Activated CD8-positive, alpha-beta T cell treated with anti-CD3 and anti-CD28 coated beads for 36 hours (primary cell): ENCODE measurements at regions not wholly inside any gene's neighbourhood (a gene's known extent, or its start where the extent isn't known, plus 50 kb on each side); places are given as distances from the start of the nearest gene placed in this dataset.

Source experiments
- ATAC-seq: fragments of 200-7000 bp; cut with Tn5 transposase; one replicate; pipeline ENCODE4 v1.10.0; 2021; ENCODE audit warnings: mild to moderate bottlenecking, moderate library complexity
- CTCF ChIA-PET: fragments of 350-600 bp; sonication (Branson Sonifier 250); formaldehyde crosslinking; loops from one replicate; lab custom pipeline; 2021; ENCODE audit warnings: antibody characterized with exemption; lab: Charles Lee
- POLR2A ChIA-PET: fragments of 350-600 bp; sonication (Branson Sonifier 250); formaldehyde crosslinking; loops from one replicate; lab custom pipeline; 2021; ENCODE audit warnings: antibody characterized with exemption; lab: Charles Lee
- DNase-seq: peaks from one replicate; pipeline ENCODE4 v3.0.0-alpha.2; 2020
- H3K27ac Mint-ChIP-seq: one replicate; pipeline ENCODE4 v1.8.0; 2021; ENCODE audit warnings: mild to moderate bottlenecking, mixed read lengths
- H3K27me3 Mint-ChIP-seq: one replicate; pipeline ENCODE4 v1.8.0; 2021; ENCODE audit warnings: mixed read lengths
- H3K36me3 Mint-ChIP-seq: one replicate; pipeline ENCODE4 v1.8.0; 2021; ENCODE audit warnings: low read depth, mixed read lengths
- H3K4me1 Mint-ChIP-seq: one replicate; pipeline ENCODE4 v1.8.0; 2021; ENCODE audit warnings: low read depth, mixed read lengths
- H3K4me3 Mint-ChIP-seq: one replicate; pipeline ENCODE4 v1.8.0; 2021; ENCODE audit warnings: mild to moderate bottlenecking, moderate library complexity, mixed read lengths
- H3K9me3 Mint-ChIP-seq: one replicate; pipeline ENCODE4 v1.8.0; 2021; ENCODE audit warnings: mixed read lengths
- CTCF ChIP-seq: fragments of 200-600 bp; IDR thresholded peaks from one replicate; pipeline ENCODE4 v1.8.0; 2022; ENCODE audit warnings: antibody characterized with exemption, mild to moderate bottlenecking
- intact Hi-C: fragments of 100-400 bp; cut with micrococcal nuclease; formaldehyde crosslinking; loops from one replicate; pipeline ENCODE4 v1.10.0; 2022

GRCh38 chr2:215651412-215651811 lies 215.5 kb upstream of the FN1 start:
- no peak for ATAC-seq
- CTCF ChIA-PET = no interaction called here
- H3K27ac Mint-ChIP-seq = no peak overlapping the region

GRCh38 chr2:215644233-215644897 lies 208.5 kb upstream of the FN1 start:
- ATAC-seq = no peak
- Mint-ChIP-seq H3K36me3 (no peaks in the 10 kb centered on the region), H3K9me3 (no peaks in the 10 kb centered on the region), H3K4me1 (no peaks in the 10 kb centered on the region), H3K4me3 (no peak overlapping the region), H3K27ac (no peak overlapping the region), H3K27me3 (peaks cover 1% of the 10 kb centered on the region)
- no peak for TF ChIP-seq CTCF
- POLR2A ChIA-PET = interaction anchor here (0.6 kb wide), 1 partner anchor 168 kb away, joined by 3 read pairs; no protein-coding TSS in a partner anchor
- CTCF ChIA-PET = no interaction called here
- no peak for DNase-seq
- intact Hi-C loops = no loop called here

More at GRCh38 chr2:215651412-215651811, 215.5 kb upstream of the FN1 start:
- intact Hi-C loops = no loop called here
- no peak for DNase-seq
- no peak for TF ChIP-seq CTCF
- POLR2A ChIA-PET = no interaction called here
- H3K4me3 Mint-ChIP-seq = no peak overlapping the region
- no peaks in the 10 kb centered on the region for H3K27me3 Mint-ChIP-seq
- no peaks in the 10 kb centered on the region for H3K9me3 Mint-ChIP-seq
- no peaks in the 10 kb centered on the region for H3K36me3 Mint-ChIP-seq
- no peaks in the 10 kb centered on the region for H3K4me1 Mint-ChIP-seq

- CTCF ChIA-PET = interaction anchor here (1.4 kb wide), 1 partner anchor 190 kb away, joined by 3 read pairs; no protein-coding TSS in a partner anchor
Measured at GRCh38 chr2:215638687-215639086, 202.8 kb upstream of the FN1 start.

GRCh38 chr2:215637651-215638050 lies 201.8 kb upstream of the FN1 start:
- H3K27ac Mint-ChIP-seq = no peak overlapping the region
- POLR2A ChIA-PET = no interaction called here
- CTCF ChIA-PET = interaction anchor here (1.4 kb wide), 1 partner anchor 191 kb away, joined by 3 read pairs; no protein-coding TSS in a partner anchor
- H3K9me3 Mint-ChIP-seq = peaks cover 15% of the 10 kb centered on the region
- H3K36me3 Mint-ChIP-seq = no peaks in the 10 kb centered on the region
- peaks cover 5% of the 10 kb centered on the region for H3K27me3 Mint-ChIP-seq
- no peak overlapping the region for H3K4me3 Mint-ChIP-seq
- no peak for ATAC-seq
- DNase-seq = no peak
- no peak for TF ChIP-seq CTCF
- intact Hi-C loops = no loop called here
- H3K4me1 Mint-ChIP-seq = no peaks in the 10 kb centered on the region

More at GRCh38 chr2:215638687-215639086, 202.8 kb upstream of the FN1 start:
- Mint-ChIP-seq H3K27me3 (peaks cover 5% of the 10 kb centered on the region), H3K9me3 (peaks cover 6% of the 10 kb centered on the region), H3K36me3 (no peaks in the 10 kb centered on the region), H3K27ac (no peak overlapping the region), H3K4me3 (no peak overlapping the region), H3K4me1 (no peaks in the 10 kb centered on the region)
- ATAC-seq (no peak), DNase-seq (no peak)
- TF ChIP-seq CTCF = no peak
- POLR2A ChIA-PET = no interaction called here
- intact Hi-C loops = no loop called here

GRCh38 chr2:215636816-215637215 lies 200.9 kb upstream of the FN1 start:
- Mint-ChIP-seq H3K27ac (no peak overlapping the region), H3K4me1 (no peaks in the 10 kb centered on the region), H3K36me3 (no peaks in the 10 kb centered on the region), H3K4me3 (no peak overlapping the region), H3K9me3 (peaks cover 15% of the 10 kb centered on the region), H3K27me3 (peaks cover 5% of the 10 kb centered on the region)
- ChIA-PET CTCF (no interaction called here), POLR2A (no interaction called here)
- no peak for ATAC-seq
- intact Hi-C loops = no loop called here
- no peak for TF ChIP-seq CTCF
- no peak for DNase-seq
